HG02588 (cell line): ENCODE measurements at regions not wholly inside any gene's neighbourhood (a gene's known extent, or its start where the extent isn't known, plus 50 kb on each side); places are given as distances from the start of the nearest gene placed in this dataset.

Experiments
- ATAC-seq: cut with Tn5 transposase; IDR thresholded peaks from one replicate; pipeline ENCODE4 v1.9.1; 2021; ENCODE audit warnings: mild to moderate bottlenecking, moderate library complexity; ENCODE audit not compliant: unreplicated experiment

- ATAC-seq: no peak
These were observed 233.9 kb downstream of the RAB28 start for GRCh38 chr4:13250263-13250662.

DNA sequence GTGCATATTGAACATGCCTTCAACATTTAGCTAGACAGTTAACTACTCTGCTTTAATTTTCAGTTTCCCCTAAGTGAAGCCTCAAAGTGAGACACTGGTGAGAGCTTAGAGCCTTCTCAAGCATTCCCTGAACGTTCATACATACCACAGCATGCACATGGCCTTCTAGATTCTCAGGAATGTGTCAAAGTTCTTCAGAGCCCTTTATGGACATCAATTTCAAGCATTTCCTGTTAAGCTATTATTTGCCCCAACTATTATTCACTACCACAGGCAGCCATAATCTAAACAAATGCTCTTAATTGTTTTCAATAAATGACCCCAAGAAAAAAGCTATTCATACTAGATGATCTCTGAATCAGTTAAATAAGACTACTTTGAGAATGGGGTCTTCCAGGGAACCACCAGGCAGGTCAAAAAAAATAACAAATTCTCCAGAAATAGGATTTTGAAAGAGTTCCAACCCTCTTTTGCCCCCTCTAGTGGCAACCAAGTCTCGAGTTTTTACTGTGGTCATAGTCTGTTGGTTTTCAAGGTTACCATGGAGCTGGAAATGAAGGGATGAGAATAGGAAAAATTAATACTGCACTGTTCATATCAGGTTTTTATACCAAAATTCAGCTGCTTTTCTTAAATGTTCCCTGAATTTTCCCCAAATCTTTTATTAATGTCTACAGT, 235.4 kb downstream of the RAB28 start:
- no peak for ATAC-seq

DNA sequence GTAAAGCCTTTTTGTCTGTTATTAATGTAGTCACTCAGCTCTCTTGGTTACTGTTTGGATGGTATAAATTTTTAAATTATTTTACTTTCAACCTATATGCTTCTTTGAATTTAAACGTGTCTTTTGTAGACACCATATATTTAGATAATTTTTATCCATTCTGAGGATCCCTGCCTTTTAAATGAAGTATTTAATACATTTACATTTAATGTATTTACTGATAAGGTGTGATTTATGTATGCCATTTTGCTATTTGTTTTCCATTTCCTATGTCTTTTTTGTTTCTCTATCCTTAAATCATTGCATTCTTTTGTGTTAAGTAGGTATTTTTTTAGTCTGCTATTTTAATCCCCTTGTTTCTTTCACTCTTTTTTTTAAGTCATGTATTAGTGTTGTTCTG, 238.0 kb downstream of the RAB28 start:
- no peak for ATAC-seq

GRCh38 chr4:13244444-13244843, 239.7 kb downstream of the RAB28 start:
- no peak for ATAC-seq

DNA sequence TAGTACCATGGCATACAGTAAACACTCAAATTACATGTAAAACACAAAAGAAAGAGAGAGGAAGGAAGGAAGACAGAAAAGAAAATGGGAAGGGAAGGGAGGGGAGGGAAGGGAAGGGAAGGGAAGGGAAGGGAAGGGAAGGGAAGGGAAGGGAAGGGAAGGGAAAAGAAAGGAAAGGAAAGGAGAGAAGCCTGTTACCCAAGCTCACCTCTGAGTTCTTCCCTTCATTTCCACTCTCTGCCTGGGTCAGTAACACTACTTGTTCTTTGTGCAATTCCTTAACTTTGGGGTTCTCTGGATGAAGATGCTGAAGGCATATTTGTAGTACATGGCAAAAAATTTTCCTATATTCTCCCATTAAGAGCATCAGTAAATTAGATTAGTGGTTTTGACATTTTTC, 241.0 kb downstream of the RAB28 start:
- no peak for ATAC-seq

DNA sequence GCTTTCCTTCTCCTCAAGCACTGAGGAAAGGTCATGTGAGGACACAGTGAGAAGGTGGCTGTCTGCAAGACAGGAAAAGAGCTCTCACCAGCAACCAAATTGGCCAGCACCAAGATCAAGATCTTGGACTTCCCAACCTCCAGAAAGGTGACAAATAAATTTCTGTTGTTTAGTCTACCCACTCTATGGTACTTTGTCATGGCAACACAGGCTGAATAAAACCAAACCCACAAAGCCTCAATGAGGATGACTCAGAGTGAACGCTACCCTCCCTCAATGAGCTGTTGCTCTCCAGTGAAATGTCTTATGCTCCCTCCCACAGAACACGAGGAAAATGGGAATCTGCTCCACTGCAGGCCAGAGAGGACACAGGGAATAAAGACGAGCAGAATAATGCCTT, 244.1 kb downstream of the RAB28 start:
- no peak for ATAC-seq

GRCh38 chr4:13238936-13239335, 245.2 kb downstream of the RAB28 start:
- no peak for ATAC-seq

DNA sequence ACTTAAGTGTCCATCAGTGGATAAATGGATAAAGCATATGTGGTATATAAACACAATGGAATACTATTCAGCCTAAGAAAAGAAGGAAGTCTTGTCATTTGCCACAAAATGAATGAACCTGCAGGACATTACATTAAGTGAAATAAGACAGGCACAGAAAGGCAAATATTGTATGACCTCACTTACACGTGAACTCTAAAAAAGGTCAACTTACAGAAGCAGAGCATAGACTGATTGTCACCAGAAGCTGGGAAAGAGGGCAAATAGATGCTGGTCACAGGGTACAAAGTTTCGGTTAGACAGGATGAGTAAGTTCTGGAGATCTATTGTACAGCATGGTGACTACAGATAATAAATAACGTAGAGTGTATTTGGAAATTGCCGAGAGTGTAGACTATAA, 247.7 kb downstream of the RAB28 start:
- no peak for ATAC-seq

- no peak for ATAC-seq
These were observed 250.4 kb downstream of the RAB28 start for GRCh38 chr4:13233755-13234154.

DNA sequence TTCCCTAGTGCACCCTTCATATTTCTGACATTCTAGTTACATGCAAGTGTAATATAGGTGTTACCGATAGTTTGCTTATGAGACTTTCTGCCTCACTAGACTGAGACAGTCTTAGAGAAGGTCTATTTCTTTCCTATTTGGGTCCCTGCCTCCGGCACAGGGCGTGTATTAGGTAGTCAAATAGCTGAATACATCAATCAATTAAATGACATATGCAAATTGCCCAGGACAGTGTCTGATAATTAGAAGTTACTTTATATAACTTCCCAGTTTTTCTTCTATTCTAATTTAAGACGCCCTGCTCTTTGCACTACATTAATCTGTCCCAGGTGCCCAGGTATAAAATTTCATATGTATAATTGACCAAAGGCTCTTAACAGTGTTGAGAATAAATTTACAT, 264.2 kb downstream of the RAB28 start:
- no peak for ATAC-seq

- no peak for ATAC-seq
These were observed 265.7 kb downstream of the RAB28 start for GRCh38 chr4:13218326-13218958.

- no peak for ATAC-seq
These were observed 268.6 kb downstream of the RAB28 start for GRCh38 chr4:13215560-13215959.

DNA sequence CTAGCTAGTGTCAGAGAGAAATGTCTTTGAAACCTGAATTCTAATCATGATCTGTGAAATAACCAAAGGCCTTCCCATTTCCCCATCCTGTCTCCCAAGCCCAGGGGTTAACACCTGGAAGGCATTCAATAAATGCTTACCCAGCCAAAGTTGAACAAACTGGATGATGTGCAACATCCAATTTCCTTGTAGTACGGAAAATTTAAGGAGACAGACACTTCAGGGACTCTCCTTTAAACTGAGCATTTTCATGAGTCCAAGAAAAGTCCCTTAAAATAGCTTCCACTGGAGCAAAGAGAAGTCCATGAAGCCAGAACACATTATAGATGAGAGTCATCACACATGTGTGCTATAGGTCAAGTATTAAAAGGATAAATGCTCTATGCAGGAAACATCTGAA, 271.2 kb downstream of the RAB28 start:
- no peak for ATAC-seq

DNA sequence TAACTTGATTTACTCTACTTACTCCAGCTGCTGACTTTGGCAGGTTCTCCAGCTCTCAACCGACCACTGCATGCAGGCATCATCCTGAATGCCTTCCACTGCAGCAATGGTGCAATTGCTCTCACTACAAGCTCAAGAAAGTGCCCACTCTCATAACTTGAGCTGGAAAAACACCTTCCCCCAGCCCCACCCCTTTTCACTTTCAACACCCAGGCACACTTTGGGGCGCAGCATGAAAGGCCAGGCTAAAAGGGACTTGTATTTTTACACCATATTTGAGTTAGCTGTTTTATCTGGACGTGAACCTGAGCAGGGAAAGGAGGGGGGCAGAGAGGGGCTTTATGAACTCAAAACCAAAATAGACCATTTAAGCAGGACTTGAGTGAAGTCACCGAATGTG, 274.5 kb downstream of the RAB28 start:
- no peak for ATAC-seq

GRCh38 chr4:13208558-13209193, 275.5 kb downstream of the RAB28 start:
- ATAC-seq: no peak

GRCh38 chr4:13207226-13207625, 276.9 kb downstream of the RAB28 start:
- no peak for ATAC-seq

GRCh38 chr4:13203101-13203500, 281.0 kb downstream of the RAB28 start:
- ATAC-seq: no peak

DNA sequence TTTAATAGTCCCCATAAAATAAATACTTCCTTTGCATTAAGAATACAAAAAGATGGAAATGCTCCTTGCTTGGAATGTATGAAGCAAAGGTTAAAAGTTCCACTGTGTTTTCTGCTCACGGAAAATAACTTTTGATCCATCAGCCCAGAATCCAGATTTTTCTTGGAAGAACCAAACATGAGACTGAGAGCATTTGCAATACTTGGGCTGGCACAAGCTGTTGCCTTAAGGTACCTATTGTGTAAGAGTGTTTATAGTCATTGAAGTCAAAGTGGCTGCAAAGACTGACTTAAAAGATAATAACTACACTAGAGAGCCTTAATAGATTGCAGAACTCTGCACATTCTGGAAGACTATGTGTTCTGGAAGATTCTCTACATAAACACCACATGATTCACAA, 281.4 kb downstream of the RAB28 start:
- ATAC-seq: no peak

- no peak for ATAC-seq
These were observed 282.9 kb downstream of the RAB28 start for GRCh38 chr4:13201241-13201640.

- ATAC-seq: no peak
These were observed 287.4 kb downstream of the RAB28 start for GRCh38 chr4:13196721-13197120.

DNA sequence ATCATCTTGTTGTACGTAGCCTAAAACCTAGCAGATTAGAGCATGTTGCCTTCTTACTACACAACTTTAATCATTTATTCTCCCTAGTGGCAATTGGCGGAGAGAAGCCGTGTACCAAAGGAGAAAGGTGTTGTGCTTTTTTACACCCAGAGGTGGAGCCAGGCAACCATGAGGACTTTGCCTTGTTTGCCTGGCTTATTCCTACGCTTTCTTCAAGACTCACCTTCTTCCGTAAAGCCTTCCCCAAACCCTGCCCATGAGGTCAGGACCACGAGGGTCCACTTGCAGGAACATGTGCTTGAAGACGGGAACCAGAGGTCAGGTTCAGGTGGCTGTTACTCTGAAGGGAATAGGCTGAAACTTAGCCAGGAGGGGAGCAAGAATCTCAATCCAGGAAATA, 290.5 kb downstream of the RAB28 start:
- ATAC-seq: no peak

- ATAC-seq: no peak
These were observed 293.9 kb downstream of the RAB28 start for GRCh38 chr4:13190093-13190721.
